GM18909 (cell line): ENCODE measurements at regions not wholly inside any gene's neighbourhood (a gene's known extent, or its start where the extent isn't known, plus 50 kb on each side); places are given as distances from the start of the nearest gene placed in this dataset.

Experiments
- ATAC-seq: cut with Tn5 transposase; IDR thresholded peaks from one replicate; pipeline ENCODE4 v1.9.1; 2021; ENCODE audit warnings: mild to moderate bottlenecking; ENCODE audit not compliant: unreplicated experiment, poor library complexity

GRCh38 chr10:4081685-4082111 lies 296.7 kb upstream of the KLF6 start:
- ATAC-seq, result no peak

- no peak for ATAC-seq
Measured at GRCh38 chr10:4080225-4080805, 295.3 kb upstream of the KLF6 start.

- ATAC-seq, result no peak
Measured at GRCh38 chr10:4079803-4080202, 294.8 kb upstream of the KLF6 start.

GRCh38 chr10:4077804-4078203 lies 292.8 kb upstream of the KLF6 start:
- ATAC-seq, result no peak

GRCh38 chr10:4076983-4077382 lies 292.0 kb upstream of the KLF6 start:
- no peak for ATAC-seq

- no peak for ATAC-seq
Measured at GRCh38 chr10:4075443-4075842, 290.4 kb upstream of the KLF6 start.

- no peak for ATAC-seq
Measured at GRCh38 chr10:4074545-4075407, 289.8 kb upstream of the KLF6 start.

GRCh38 chr10:4073912-4074311 lies 288.9 kb upstream of the KLF6 start:
- ATAC-seq, result no peak

- no peak for ATAC-seq
Measured at GRCh38 chr10:4070921-4071660, 286.1 kb upstream of the KLF6 start.

GRCh38 chr10:4070184-4070583 lies 285.2 kb upstream of the KLF6 start:
- no peak for ATAC-seq

- no peak for ATAC-seq
Measured at GRCh38 chr10:4069491-4069890, 284.5 kb upstream of the KLF6 start.

GRCh38 chr10:4068629-4069028 lies 283.6 kb upstream of the KLF6 start:
- ATAC-seq, result no peak

- no peak for ATAC-seq
Measured at GRCh38 chr10:4067931-4068561, 283.0 kb upstream of the KLF6 start.

GRCh38 chr10:4067531-4067930 lies 282.5 kb upstream of the KLF6 start:
- ATAC-seq, result no peak

- ATAC-seq, result no peak
Measured at GRCh38 chr10:4066581-4067390, 281.8 kb upstream of the KLF6 start.

GRCh38 chr10:4064489-4064888 lies 279.5 kb upstream of the KLF6 start:
- no peak for ATAC-seq

GRCh38 chr10:4063717-4064116 lies 278.7 kb upstream of the KLF6 start:
- ATAC-seq, result no peak

- ATAC-seq, result no peak
Measured at GRCh38 chr10:4062751-4063150, 277.7 kb upstream of the KLF6 start.

- ATAC-seq, result no peak
Measured at GRCh38 chr10:4062072-4062471, 277.1 kb upstream of the KLF6 start.

GRCh38 chr10:4061441-4061951 lies 276.5 kb upstream of the KLF6 start:
- ATAC-seq, result no peak
